GM18507 (cell line): ENCODE measurements at regions not wholly inside any gene's neighbourhood (a gene's known extent, or its start where the extent isn't known, plus 50 kb on each side); places are given as distances from the start of the nearest gene placed in this dataset.

ENCODE experiments used
- DNase-seq: peaks from one replicate; pipeline ENCODE4 v3.0.0; 2011; ENCODE audit warnings: low read depth; ENCODE audit not compliant: insufficient read length; ENCODE audit errors: extremely low spot score
- FAIRE-seq: peaks from 2 replicates; lab custom pipeline; 2011; peaks lifted over from hg19 to GRCh38; lab: Jason Lieb, UNC

DNA sequence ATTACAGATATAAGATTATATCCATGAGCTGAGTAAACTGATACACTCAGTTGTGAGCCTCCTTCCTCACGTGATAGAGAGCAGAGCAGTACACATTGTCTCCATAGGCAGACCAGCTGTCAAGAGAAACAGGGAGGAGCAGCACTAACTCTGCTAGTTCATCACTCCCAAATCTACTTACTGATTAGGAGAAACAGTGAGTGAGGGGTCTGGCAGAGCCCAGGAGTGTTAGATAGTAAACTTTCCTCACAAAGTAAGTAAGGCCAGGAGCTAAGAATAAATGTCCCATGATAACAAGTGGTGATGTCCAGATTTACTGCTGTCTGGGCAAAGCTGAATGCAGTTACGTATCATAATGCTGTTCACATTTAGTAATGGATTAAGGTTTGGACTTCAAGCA is 168.6 kb upstream of the KCNK2 start:
- FAIRE-seq (no peak), DNase-seq (no peak)

DNA sequence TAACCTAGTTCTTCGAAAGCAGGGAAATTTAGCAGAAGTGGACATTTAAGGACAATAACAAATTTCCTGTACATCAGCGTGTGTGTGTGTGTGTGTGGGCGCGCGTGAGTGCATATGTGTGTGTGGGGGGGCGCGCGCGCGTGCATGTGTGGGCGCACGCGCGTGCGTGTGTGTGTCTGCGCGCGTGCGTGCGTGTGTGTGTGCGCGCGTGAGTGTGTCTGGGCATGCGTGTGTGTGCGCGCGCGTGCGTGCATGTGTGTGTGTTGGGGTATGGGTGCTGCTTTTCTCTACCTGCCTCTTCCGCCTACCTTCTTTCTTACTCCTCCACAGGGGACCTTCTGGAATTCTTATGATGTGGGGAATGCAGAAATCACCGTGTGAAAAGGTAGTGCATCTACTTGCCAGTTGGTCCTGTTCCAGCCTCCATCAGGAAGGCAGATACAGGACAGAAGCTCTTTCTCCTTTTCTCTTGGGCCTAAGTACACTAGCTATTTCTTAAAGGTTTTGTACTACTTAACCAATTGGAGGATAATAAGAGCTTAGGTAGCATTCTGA is 165.4 kb upstream of the KCNK2 start:
- no peak for DNase-seq
- no peak for FAIRE-seq

DNA sequence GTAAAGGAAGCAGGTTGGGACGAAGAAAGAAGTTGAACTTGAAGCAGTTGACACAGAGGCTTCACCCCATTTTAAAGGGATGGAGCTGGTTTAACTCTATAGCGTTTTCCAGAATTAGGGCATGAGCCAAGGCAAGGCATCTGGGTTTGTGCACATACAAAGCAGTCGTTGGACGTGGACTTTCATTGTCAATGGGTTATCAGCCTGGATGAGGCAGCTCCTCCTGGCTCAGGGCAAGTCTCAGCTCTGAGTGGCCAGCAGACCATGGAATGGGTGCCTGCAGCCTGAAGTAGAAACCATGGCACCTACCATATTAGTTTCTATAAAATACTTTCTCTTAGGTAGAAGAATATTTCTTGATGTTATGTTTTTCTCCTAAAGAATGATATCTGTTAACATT is 163.8 kb upstream of the KCNK2 start:
- DNase-seq (no peak), FAIRE-seq (no peak)

DNA sequence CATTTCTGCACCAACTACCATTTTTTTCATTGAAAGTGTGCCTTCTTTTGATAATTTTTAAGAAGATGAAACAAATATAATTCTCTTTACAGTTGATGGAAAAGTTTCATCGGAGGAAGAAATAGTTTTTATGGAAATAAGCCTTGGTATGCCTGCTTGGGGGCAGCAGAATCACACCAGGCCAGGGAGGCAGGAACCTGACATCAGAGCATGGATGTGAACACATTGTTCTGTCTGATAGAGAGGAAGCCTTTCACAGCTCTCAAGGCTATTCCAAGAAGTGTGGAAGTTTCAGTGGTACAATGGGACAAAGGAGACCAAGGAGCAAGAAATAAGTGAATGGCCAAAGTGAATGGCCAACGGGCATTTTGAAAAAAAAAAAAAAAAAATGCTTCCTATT is 162.2 kb upstream of the KCNK2 start:
- FAIRE-seq, result no peak
- DNase-seq, result no peak

DNA sequence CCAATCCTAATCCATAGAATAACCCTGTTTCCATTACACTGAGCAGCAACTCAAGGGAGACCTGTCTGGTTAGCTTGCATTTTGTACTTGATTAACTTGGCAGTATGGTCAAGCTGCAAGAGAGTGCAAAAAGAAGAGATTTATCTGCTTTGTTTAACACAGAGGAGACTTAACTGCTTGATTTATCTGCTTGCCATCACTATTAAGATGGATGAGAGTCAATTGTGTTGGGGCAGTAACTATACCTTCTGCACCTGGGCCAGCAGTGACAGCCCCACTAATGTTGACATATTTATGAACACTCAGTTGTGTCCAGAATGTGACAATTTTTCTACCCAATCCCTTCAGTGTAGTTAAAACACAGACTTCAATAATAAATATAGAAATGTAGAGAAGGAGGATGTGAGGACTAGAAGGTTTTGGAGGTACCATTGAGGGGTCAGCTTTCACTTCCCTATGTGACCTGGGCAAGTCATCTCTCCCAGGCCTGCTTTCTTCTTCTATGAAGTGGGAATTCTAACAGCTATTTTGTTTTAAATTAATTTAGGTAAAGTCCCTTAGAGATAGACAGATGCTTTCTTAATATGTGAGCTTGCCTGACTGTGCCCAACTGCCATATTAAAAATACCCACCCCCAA is 159.1 kb upstream of the KCNK2 start:
- FAIRE-seq, result no peak
- no peak for DNase-seq

DNA sequence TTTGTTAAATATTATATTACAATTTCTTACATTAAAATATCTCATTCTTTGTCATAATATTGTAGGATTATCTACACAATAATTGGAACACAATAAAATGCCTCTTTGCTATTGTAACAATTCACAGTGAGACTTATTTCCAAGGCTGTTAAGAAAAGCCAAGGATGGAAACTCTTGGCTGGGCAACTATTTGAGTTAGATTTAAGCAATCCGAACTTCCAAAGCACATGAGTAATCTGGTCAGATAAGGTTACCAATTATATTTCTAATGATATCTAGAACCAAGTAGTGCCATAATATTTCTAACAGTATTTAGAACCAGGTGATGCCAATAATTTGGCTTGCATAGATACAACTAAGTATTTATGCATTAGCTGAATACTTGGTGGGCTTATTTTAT is 154.7 kb upstream of the KCNK2 start:
- no peak for FAIRE-seq
- DNase-seq, result no peak

DNA sequence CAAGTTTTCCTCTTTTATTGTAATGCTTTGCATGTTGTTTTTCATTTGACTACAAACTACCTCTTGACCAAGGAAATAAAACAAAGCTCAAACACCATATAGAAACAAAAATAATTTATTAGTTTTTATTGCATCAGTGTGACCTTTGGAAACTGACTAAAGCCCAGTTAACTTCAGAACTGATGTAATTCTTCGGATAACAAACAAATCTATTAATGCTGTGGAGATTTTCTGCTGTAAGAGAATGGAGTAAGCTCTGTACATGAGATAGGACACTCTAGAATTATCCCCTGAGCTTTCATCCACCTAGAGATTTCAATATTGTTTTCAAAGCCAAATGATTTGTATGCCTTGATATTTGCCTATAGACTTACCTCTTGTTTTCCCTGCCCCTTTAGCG is 154.0 kb upstream of the KCNK2 start:
- DNase-seq (no peak), FAIRE-seq (no peak)

DNA sequence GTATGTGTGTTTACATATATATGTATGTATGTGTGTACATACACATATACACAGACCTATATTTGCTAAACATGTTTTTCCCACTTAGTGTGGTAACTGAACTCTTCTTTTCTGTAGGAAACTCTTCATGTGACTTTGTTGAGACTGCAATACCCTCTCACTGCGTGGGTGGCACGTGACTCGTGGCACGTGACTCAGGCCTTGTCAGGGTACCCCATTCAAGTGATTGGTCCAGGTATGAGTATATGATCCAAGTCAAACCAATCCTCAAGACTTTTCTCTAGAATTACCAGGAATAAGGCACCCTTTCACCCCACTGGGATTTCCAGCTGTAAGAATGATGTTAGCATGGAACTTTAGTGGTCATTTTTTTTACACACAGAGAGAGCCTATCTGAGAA is 149.2 kb upstream of the KCNK2 start:
- no peak for FAIRE-seq
- no peak for DNase-seq

DNA sequence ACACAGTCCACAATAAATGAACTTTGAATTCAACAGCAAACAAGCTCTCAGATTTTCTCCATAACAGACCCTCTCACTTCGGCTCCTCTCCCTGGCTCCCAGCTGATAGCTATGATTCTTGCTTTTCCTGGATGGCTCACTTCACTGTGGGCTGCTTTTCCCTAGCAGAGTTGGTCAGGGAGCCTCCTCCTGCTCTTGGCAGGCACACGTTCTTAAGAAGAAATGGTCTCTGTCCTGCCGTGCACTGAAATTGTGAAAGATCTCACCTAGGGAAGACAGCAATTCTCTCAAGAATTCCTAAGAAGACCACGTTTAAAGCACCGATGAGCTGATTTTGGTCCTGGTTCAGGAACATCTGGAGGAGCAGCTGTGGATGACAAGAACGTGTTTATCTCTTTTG is 148.5 kb upstream of the KCNK2 start:
- FAIRE-seq, result no peak
- no peak for DNase-seq

DNA sequence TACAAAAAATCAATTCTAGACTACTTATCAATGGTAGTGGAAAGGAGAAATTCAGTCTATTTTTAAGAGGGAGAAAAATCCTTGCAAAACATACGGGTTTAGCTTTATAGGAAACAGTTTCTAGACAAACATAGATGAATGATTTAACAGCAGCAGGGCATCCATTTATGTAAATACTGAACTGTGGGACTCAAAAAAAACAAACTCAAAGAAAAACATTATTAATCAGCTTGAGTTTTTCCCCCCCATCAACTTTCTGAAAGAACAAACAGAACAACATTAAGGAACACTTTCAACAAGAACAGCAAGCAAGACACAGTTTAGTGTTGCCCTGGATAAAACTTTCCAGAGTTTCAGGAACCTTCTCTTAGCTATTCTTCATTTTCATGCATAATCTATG is 147.3 kb upstream of the KCNK2 start:
- no peak for FAIRE-seq
- DNase-seq, result no peak

DNA sequence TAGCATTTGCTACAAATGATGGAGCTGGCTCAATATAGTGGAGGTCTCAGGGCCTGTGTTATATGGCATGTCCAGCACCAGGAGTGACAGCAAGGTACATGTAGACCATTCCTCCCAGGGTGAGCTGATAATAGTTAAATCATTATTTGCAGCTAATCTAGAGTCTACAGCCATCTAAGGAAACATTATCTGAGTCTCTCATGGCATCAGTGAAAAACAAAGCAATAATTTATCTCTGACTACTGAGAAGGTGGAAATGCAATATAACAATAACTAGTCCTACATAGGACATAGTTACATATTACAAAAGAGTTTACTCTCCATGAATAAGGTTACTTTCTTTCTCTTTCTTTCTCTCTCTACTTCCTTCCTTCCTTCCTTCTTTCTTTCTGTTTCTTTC is 143.4 kb upstream of the KCNK2 start:
- FAIRE-seq (no peak), DNase-seq (no peak)

DNA sequence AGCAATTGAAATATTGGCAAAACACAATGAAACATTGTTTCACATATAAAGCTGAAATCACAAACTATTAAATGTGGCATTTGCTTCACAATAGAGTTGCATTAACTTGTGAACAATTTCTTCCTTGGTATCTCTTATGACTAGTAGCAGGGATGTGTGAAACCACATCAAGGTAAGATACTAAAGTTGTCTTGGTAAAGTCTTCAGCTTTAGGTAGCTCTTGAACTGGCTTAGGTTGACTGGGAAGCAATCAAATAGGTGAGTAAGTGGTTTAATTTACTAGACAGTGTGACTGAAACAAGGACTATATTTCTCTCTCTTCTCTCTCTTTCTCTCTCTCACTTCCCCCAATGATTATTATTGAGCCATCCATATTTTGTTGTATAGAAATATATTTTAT is 141.5 kb upstream of the KCNK2 start:
- FAIRE-seq, result no peak
- no peak for DNase-seq

DNA sequence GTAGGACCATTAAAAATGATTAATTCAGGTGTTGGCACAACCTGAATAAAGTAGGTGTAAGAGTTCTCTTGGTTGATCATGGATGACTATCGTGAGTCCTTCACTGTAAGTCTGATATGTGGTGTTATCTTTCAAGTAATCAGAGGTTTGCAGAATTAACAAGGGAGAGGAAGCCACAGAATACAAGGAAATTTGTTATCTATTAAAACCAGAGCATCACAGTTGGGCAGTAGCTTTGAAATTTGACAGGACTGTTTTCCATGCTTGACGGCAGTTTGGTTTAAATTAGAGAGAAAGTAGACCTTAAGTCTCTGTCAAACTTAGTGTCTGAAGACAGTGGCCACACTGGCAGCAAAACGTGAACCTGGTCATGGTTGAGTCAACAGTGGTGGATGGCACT is 139.5 kb upstream of the KCNK2 start:
- FAIRE-seq (no peak), DNase-seq (no peak)

DNA sequence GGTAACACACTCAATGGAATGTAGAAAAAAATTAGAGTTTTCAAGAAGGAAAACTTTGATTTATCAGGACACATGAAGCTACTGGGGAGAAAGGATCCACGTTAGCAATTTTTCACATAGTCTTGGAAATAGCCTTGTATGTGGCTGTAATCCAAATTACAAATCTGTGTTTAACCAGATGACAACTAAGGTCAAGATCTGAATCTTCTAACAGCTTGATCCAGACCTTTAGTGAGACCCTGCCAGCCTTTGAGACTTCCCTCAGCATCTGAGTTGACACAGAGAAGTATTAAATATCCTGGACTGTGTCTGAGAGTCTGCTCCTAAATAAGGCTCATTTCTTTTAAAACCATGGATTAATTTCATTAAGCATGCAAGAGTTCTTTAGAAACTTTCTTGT is 135.9 kb upstream of the KCNK2 start:
- FAIRE-seq, result no peak
- no peak for DNase-seq

DNA sequence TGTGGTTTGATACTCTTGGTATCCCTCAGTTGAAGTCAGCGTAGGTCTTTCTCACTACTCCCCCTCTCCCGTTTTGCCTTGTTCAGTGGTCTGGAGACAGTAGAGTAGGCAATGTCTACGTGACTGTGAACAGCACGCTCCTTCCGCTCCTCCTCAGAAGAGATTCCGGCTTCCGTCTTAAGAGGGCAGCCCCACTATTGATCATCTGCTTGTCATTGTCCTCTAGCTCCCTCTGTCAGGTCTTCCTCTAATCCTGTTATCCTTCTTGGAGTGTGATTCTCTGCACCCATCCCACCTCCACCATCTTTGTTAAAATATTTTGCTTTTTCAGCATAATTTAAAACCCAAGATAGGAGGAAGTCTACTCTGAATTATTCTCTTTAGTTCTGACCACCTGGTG is 129.9 kb upstream of the KCNK2 start:
- no peak for DNase-seq
- no peak for FAIRE-seq

DNA sequence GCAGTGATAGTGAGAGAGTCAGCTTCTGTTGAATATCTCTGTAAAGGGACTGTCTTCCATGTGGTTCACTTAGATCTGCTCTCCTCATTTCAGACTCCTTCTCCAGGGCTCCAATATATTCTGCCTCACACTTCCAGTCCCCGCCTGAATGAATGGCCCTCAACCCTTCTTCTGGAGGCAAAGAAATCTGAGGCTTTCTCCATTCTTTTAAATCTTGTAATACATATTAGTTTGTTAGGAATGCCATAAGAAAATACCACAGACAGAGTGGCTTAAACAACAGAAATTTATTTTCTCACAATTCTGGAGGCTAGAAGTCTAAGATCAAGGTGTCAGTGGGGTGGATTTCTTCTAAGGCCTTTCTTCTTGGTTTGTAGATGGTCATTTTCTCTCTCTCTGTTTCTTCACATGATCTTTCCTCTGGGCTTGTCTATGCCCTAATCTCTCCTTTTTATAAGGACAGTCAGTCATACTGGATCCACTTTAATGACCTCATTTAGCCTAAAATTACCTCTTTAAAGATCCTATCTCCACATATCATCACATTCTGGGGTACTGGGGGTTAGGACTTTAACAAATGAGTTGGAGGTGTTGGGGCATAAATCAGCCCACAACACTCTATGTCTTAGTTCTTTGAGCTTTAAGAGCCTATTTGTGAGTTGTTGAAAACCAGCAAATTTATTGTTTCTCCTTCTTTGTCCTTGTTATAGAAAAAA is 128.5 kb upstream of the KCNK2 start:
- DNase-seq (no peak), FAIRE-seq (no peak)

DNA sequence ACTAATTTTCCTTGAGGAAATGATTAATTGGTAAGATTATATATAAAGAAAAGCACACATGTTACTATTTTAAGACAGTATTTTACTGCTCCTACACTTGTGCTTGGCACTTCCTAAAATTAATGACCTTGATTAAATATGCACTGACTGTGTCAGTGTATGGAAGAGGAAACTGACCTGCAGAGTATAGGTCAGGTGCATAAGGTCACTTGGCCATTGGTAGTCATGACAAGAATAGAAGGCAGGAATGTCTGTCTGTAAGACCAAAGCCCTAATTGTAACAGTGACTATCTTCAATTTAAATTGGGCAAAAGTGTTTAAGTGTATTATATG is 128.0 kb upstream of the KCNK2 start:
- DNase-seq (no peak), FAIRE-seq (no peak)

DNA sequence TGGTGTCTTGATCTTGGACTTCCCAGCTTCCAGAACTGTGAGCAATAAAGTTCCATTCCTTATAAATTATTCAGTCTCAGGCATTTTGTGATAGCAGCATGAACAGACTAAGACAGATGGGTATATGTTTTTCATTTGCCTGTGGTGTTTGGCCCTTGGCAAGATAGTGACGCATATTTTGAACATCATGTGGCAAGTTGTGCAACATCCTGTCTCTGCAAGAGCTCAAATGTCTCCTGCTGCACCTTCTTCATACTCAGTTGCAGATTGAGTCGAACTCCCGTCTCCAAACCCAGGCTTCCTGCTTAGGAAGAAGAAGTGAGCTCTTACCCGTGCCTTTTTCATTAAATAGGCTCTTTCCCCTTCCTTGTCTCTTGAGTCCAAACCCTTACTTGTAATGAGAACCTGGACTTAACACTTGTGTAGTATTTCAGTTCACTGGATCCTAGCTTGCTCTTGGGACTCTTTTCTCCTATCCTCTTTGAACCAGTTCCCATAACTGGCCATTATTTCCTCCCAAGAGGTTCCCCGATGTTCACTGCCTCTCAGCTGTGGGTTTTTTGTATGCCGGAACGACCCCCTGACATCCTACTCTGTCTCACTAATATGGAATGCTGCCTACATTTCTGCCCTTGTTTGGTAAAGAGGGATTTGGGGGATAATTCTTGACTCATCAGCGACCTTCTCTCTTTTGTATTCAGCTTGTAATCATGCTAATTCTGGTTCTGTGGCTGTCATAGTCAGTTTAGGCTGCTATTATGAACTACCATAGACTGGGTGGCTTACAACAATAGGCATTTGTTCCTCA is 125.0 kb upstream of the KCNK2 start:
- DNase-seq, result no peak
- FAIRE-seq, result no peak

DNA sequence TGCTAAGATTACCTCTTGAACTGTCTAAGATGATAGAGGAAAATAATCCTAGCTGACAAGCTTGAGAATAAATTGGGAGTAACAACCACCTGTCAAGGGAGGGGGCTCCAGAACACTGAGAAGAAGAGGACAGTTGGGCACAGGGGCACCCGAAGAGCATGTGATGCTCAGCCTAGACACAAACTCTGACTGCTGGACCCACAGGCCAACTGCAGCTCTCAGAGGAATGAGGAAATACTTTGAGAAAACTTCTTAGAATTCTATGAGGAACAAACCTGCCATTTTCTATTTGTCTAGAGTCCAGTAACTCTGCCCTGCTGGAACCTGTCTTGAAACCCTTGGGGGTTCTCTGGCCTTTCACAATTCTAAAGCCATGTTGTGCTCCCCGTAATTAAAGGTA is 124.1 kb upstream of the KCNK2 start:
- DNase-seq (no peak), FAIRE-seq (no peak)

DNA sequence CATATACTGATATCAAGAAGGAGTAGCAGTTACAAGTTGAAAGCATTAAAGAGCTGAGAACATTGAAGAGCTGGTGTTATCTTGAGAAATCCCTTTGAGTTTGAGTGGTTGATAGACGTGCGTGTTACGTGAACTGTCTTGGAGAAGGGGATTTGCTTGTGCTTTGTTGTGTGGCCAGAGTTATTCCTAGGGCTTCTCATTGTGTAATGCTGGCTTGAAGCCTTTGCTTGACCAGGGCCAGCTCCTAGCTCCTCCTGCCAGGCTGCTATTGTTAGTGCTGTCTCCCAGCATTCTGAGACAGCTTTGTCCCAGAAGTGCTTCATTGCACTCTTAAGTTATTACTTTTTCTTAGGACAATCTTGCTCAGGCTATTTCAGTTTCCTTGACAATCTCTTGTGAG is 116.2 kb upstream of the KCNK2 start:
- FAIRE-seq, result no peak
- DNase-seq, result no peak
